Thyroid gland (tissue), 4 donors: ENCODE measurements at regions not wholly inside any gene's neighbourhood (a gene's known extent, or its start where the extent isn't known, plus 50 kb on each side); places are given as distances from the start of the nearest gene placed in this dataset.

ENCODE experiments used
- DNase-seq, 2 donors: peaks; one replicate each; pipeline ENCODE4 v3.0.0-alpha.2; 2019
- H3K27ac ChIP-seq, 3 donors: fragments of 200-600 bp; sonication (generic); 1 replicate in 2 of 3; 2 replicates in 1 of 3; pipeline ENCODE4 v1.5.1; 2016 to 2019; ENCODE audit warnings: mild to moderate bottlenecking in 1 of 3, moderate library complexity in 1 of 3
- H3K27me3 ChIP-seq: fragments of 200-600 bp; sonication (generic); one replicate; pipeline ENCODE4 v1.5.1; 2019
- H3K36me3 ChIP-seq, 2 donors: fragments of 200-600 bp; sonication (generic); one replicate each; pipeline ENCODE4 v1.5.1; 2016 to 2019
- H3K4me1 ChIP-seq, 2 donors: fragments of 200-600 bp; sonication (generic); one replicate each; pipeline ENCODE4 v1.5.1; 2017 to 2019
- H3K4me3 ChIP-seq, 3 donors: fragments of 200-600 bp; sonication (generic); replicated peaks in 1 of 3; 1 replicate in 2 of 3; 2 replicates in 1 of 3; pipeline ENCODE4 v1.5.1; 2016; ENCODE audit warnings: mild to moderate bottlenecking in 1 of 3
- H3K9me3 ChIP-seq: fragments of 200-600 bp; sonication (generic); one replicate; pipeline ENCODE4 v1.5.1; 2017
- POLR2A ChIP-seq, 2 donors: fragments of 450-650 bp; IDR thresholded peaks; one replicate each; pipeline ENCODE4 v1.6.1; 2017; ENCODE audit warnings: antibody characterized with exemption in 2 of 2, mild to moderate bottlenecking in 2 of 2, moderate library complexity in 1 of 2
- WGBS, 2 donors: methylation state at CpG; one replicate each; pipeline ENCODE4 v1.1.5; 2017; 5-methylcytosine and 5-hydroxymethylcytosine counted together
- intact Hi-C: fragments of 100-400 bp; cut with DNase I; formaldehyde crosslinking; loops from one replicate; pipeline ENCODE4 v1.15.1; 2023
- TF ChIP-seq, protein P1 (sequence below), 6 experiments: fragments of 200-600 bp in 3 of 6; fragments of 450-650 bp in 3 of 6; sonication (generic) in 3 of 6; IDR thresholded peaks; one replicate each; pipeline ENCODE4 v1.5.1; 2016 to 2019; ENCODE audit warnings: antibody characterized with exemption in 6 of 6, mild to moderate bottlenecking in 2 of 6, inconsistent platforms in 1 of 6, moderate library complexity in 1 of 6

DNA sequence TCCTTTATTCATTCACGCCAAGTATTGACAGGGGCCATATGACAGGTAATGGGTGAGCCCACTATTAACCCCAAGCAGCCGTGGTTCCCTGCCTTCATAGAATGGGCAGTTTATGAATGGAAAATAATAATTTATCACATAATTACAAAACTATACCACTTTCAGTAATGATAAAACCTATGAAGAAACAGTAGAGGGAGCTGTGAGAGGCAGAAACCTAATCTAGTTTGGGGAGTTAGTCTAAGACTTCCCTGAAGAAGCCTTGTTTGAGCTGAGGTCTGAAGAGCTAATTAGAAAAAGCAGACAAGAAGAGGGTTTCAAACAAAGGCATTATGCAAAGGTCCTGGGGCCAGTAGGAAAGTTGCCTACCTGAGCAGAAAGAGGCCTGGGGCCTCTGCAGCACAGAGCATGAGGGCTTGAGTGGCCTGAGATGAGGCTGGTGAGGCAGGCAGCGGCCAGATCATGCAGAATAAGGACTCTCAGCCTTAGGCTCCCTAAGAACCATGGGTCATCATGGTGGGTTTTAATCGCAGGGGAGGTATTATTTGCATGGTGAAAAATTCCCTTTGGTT is 142.8 kb downstream of the ATG4C start:
- intact Hi-C loops: no loop called here
- H3K4me1 ChIP-seq: no peaks in the 10 kb centered on the region
- no peaks in the 10 kb centered on the region for H3K9me3 ChIP-seq
- no peak overlapping the region for H3K4me3 ChIP-seq
- TF ChIP-seq, protein P1, sequence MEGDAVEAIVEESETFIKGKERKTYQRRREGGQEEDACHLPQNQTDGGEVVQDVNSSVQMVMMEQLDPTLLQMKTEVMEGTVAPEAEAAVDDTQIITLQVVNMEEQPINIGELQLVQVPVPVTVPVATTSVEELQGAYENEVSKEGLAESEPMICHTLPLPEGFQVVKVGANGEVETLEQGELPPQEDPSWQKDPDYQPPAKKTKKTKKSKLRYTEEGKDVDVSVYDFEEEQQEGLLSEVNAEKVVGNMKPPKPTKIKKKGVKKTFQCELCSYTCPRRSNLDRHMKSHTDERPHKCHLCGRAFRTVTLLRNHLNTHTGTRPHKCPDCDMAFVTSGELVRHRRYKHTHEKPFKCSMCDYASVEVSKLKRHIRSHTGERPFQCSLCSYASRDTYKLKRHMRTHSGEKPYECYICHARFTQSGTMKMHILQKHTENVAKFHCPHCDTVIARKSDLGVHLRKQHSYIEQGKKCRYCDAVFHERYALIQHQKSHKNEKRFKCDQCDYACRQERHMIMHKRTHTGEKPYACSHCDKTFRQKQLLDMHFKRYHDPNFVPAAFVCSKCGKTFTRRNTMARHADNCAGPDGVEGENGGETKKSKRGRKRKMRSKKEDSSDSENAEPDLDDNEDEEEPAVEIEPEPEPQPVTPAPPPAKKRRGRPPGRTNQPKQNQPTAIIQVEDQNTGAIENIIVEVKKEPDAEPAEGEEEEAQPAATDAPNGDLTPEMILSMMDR (IDR thresholded peaks at IDR 0.05): no peak
- DNase-seq: no peak
- WGBS, 2 donors: 89 to 91% methylated on average over 4 of the region's 4 CpGs
- no peaks in the 10 kb centered on the region for H3K36me3 ChIP-seq
- no peak overlapping the region for H3K27ac ChIP-seq
- no peaks in the 10 kb centered on the region for H3K27me3 ChIP-seq

DNA sequence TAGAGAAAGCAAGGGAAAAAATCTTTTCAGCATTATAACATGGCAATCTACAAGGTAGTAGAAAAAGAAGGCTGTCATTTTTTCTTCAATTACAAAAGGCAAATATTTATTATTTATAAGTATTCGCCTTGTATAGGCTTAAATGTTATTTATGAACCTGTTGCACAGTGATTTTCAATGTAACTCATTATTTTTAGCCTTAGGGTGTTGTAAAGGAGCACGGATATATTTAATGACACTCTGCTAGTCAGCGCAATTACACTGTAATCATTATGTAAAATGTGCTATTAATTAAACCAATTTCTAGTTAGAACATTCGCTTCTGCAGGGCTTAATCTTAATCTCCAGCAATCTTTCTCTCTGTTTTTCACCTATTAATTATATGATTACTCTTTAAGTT is 145.0 kb downstream of the ATG4C start:
- H3K4me3 ChIP-seq: no peak overlapping the region
- no peaks in the 10 kb centered on the region for H3K9me3 ChIP-seq
- intact Hi-C loops: no loop called here
- no peaks in the 10 kb centered on the region for H3K4me1 ChIP-seq
- WGBS, 2 donors: 91 to 96% methylated on average over 4 of the region's 4 CpGs
- H3K27ac ChIP-seq: no peak overlapping the region
- no peak for DNase-seq
- TF ChIP-seq POLR2A (IDR thresholded peaks at IDR 0.05): no peak
- TF ChIP-seq, protein P1 (IDR thresholded peaks at IDR 0.05): no peak
- H3K36me3 ChIP-seq: no peaks in the 10 kb centered on the region
- H3K27me3 ChIP-seq: no peaks in the 10 kb centered on the region

DNA sequence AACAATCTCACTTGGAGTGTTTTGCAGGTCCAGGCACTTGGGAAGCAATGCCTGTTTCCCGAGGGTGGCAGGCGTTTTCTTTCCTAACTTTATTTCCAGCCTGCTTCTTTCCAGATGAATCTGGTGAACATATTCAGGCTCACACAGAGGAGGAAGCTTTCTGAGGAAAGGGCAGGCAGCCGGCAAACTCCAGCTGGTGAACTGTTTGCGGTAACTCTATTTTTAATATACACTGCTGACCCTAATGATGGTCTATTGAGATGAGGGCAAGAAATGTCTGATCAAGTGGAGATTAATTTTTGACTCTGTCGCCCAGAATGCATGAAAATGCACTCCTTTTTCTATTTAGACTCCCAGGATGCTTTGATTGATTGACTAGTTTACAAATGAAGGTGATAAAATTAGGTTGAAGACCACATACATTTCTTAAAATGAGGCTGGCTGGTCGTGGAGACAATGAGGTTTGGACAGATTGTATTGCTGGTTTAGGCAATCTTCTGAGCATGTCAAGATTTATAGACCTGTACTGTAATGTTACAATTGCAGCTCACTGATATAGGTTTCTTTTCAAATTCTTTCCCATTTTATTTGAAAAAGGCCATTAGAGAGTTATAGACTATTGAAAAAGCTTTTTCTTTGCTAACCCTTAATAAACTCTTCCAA is 153.8 kb downstream of the ATG4C start:
- H3K9me3 ChIP-seq: no peaks in the 10 kb centered on the region
- H3K4me1 ChIP-seq: no peaks in the 10 kb centered on the region
- intact Hi-C loops: no loop called here
- no peak for TF ChIP-seq POLR2A (IDR thresholded peaks at IDR 0.05)
- TF ChIP-seq, protein P1 (IDR thresholded peaks at IDR 0.05): no peak
- no peaks in the 10 kb centered on the region for H3K27me3 ChIP-seq
- H3K36me3 ChIP-seq: no peaks in the 10 kb centered on the region
- 85 to 86% methylated on average over 6 of the region's 6 CpGs for WGBS, 2 donors
- no peak overlapping the region for H3K27ac ChIP-seq
- no peak overlapping the region for H3K4me3 ChIP-seq
- DNase-seq: no peak

DNA sequence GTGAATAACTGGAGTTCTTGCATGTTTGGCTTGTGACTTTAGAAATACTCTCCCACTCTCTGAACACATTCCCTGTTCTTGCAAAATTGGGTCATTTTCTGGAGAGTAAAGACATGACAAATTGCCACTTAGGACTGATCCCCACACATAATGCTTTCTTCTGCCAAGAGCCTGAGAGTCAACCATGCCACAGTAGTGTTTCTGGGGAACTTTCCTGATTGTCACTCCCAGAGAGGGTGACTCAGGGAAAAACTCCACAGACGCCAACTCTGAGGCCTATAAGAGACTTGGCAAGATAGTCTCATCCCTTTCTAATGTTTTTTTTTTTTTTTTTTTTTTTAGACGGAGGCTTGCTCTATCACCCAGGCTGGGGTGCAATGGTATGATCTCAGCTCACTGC is 157.8 kb downstream of the ATG4C start:
- intact Hi-C loops: no loop called here
- 74 to 83% methylated on average over 2 of the region's 2 CpGs for WGBS, 2 donors

DNA sequence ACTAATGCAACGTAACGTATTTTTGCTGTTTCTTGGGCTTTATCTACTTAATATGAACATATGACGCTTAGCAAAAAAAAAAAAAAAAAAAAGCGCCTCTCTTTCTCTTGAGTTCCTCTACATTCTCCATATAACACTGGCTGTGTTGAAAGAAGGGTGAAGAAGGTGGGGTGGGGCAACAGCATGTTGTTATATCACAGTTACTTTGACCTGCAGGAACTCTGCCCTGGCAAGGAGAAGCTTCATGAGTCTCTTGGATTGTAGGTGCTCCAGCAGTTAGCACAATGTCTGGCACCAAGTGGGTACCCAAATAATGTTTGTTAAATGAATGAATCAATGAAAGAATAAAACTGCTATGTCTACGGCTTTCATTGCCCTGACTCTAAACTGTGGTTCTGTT is 162.6 kb downstream of the ATG4C start:
- intact Hi-C loops: no loop called here
- no peak for TF ChIP-seq POLR2A (IDR thresholded peaks at IDR 0.05)
- TF ChIP-seq, protein P1 (IDR thresholded peaks at IDR 0.05): no peak
- no peak for DNase-seq
- no peak overlapping the region for H3K4me3 ChIP-seq
- 87 to 89% methylated on average over 5 of the region's 5 CpGs for WGBS, 2 donors
- H3K27ac ChIP-seq: no peak overlapping the region
- no peaks in the 10 kb centered on the region for H3K36me3 ChIP-seq
- no peaks in the 10 kb centered on the region for H3K9me3 ChIP-seq
- H3K4me1 ChIP-seq: no peaks in the 10 kb centered on the region
- H3K27me3 ChIP-seq: no peaks in the 10 kb centered on the region

More for the DNA sequence above, 157.8 kb downstream of the ATG4C start:
- TF ChIP-seq, protein P1 (IDR thresholded peaks at IDR 0.05): no peak
- Histone ChIP-seq H3K27me3 (no peaks in the 10 kb centered on the region), H3K4me3 (no peak overlapping the region), H3K27ac (no peak overlapping the region), H3K9me3 (no peaks in the 10 kb centered on the region), H3K4me1 (no peaks in the 10 kb centered on the region), H3K36me3 (no peaks in the 10 kb centered on the region)
- no peak for DNase-seq
